ENCODE measurements at regions not wholly inside any gene's neighbourhood (a gene's known extent, or its start where the extent isn't known, plus 50 kb on each side); places are given as distances from the start of the nearest gene placed in this dataset.

DNA sequence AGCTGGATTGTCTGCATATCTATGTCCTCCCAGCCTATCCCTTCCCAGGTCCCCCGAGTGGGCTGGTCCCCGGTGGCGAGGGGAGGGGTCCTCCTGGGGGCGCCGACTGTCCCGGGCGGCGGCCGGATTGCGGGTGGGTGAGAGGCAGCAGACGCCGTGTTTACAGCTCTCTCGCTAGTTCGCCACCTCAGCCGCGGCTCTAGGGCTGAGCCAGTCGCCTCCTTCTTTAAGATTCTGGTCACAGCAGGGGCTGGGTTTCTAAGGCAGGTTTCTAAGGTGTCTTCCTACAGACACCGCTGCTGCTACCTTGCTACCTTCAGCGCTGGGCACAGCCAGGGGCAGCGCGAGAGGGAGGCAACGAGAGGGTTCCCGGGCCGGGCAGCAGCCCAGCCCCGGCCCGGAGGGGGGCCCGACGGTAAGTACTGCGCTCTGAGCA is 57.2 kb downstream of the FRMPD3 start:
- TF ChIP-seq, protein P1, sequence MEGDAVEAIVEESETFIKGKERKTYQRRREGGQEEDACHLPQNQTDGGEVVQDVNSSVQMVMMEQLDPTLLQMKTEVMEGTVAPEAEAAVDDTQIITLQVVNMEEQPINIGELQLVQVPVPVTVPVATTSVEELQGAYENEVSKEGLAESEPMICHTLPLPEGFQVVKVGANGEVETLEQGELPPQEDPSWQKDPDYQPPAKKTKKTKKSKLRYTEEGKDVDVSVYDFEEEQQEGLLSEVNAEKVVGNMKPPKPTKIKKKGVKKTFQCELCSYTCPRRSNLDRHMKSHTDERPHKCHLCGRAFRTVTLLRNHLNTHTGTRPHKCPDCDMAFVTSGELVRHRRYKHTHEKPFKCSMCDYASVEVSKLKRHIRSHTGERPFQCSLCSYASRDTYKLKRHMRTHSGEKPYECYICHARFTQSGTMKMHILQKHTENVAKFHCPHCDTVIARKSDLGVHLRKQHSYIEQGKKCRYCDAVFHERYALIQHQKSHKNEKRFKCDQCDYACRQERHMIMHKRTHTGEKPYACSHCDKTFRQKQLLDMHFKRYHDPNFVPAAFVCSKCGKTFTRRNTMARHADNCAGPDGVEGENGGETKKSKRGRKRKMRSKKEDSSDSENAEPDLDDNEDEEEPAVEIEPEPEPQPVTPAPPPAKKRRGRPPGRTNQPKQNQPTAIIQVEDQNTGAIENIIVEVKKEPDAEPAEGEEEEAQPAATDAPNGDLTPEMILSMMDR (conservative IDR thresholded peaks at IDR 0.05; ENCODE audit: low read depth, low read length), result no peak
- TF ChIP-seq MXI1 (IDR thresholded peaks at IDR 0.05; ENCODE audit: borderline replicate concordance, low read depth, low read length) (no peak), RFX5 (IDR thresholded peaks at IDR 0.05; ENCODE audit: low read depth, low read length) (no peak)
